Astrocyte (in vitro differentiated cells and primary cell): ENCODE measurements at regions not wholly inside any gene's neighbourhood (a gene's known extent, or its start where the extent isn't known, plus 50 kb on each side); places are given as distances from the start of the nearest gene placed in this dataset.

ENCODE experiments used
- EZH2 ChIP-seq: IDR thresholded peaks from 2 replicates; pipeline ENCODE4 v1.6.1; 2012; ENCODE audit warnings: mild to moderate bottlenecking, low read length, inconsistent platforms; ENCODE audit not compliant: insufficient read depth
- TF ChIP-seq, protein P1 (sequence below): IDR thresholded peaks from 2 replicates; pipeline ENCODE4 v1.5.1; 2011; ENCODE audit warnings: low read depth, mild to moderate bottlenecking, inconsistent platforms, low read length, moderate library complexity; ENCODE audit not compliant: insufficient read depth

DNA sequence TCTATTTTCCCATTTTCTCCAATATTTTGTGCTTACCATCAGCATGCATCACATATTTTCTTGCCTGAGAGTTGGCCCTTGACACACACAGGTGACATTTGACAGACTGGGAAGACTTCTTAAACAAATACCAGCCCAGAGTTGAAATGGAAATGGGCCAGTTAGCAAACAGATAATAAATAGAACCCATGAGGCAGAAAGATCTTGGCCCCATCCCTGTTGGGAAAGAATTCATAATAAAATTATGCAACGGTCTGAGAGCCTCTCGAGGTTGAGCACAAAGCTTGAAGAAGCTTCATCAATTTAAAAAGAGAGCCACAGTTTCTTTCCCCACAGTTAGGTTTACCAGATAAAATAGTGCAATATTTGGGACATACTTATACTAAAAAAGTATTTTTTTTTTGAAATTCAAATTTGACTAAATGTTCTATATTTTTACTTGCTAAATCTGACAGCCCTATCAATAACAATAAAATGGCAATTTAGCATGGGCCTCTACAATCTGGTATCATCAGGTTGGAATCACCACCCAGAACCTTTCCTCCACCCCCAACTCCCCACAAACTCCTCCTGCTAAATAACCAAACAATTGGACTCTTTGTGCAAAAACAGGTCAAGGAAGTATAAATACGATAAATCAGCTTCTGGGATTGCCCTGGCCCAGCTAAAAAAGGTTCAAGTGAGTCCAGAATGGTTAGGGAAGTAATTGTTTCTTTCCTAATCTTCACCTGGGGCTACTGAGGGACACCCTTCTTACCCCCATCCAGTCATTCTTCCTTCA is 129.8 kb downstream of the CD164 start:
- TF ChIP-seq, protein P1, sequence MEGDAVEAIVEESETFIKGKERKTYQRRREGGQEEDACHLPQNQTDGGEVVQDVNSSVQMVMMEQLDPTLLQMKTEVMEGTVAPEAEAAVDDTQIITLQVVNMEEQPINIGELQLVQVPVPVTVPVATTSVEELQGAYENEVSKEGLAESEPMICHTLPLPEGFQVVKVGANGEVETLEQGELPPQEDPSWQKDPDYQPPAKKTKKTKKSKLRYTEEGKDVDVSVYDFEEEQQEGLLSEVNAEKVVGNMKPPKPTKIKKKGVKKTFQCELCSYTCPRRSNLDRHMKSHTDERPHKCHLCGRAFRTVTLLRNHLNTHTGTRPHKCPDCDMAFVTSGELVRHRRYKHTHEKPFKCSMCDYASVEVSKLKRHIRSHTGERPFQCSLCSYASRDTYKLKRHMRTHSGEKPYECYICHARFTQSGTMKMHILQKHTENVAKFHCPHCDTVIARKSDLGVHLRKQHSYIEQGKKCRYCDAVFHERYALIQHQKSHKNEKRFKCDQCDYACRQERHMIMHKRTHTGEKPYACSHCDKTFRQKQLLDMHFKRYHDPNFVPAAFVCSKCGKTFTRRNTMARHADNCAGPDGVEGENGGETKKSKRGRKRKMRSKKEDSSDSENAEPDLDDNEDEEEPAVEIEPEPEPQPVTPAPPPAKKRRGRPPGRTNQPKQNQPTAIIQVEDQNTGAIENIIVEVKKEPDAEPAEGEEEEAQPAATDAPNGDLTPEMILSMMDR: no peak
- TF ChIP-seq EZH2: no peak
